ENCODE measurements at regions not wholly inside any gene's neighbourhood (a gene's known extent, or its start where the extent isn't known, plus 50 kb on each side); places are given as distances from the start of the nearest gene placed in this dataset.
A peak's percentile ranks its signal among the peaks of the same experiment; 100 is the strongest.

DNA sequence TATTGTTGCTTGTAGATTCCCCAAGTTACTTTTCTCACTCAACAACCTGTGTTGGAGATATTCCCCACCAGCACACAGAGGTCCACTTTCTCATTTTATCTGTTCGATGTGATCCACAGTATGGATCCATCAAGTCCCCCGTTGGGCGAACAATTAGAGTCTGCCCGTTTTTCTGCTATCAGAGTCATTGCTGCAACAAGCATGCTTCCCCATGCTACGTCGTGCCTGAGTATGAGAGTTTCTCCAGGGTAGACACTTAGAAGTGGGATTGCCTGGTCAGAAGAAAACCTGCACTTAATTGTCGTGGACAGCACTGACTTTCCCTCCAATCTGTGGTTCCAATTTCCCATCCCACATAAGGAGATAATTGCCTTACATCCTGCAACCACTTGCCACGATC lies 62.7 kb upstream of the SHOX start (continued):
- no peak for TF ChIP-seq ZNF274 (IDR thresholded peaks at IDR 0.05; ENCODE audit: low read length)
- no peak for TF ChIP-seq ZNF274 (tag by site-specific recombination; IDR thresholded peaks at IDR 0.05; ENCODE audit: borderline replicate concordance)

DNA sequence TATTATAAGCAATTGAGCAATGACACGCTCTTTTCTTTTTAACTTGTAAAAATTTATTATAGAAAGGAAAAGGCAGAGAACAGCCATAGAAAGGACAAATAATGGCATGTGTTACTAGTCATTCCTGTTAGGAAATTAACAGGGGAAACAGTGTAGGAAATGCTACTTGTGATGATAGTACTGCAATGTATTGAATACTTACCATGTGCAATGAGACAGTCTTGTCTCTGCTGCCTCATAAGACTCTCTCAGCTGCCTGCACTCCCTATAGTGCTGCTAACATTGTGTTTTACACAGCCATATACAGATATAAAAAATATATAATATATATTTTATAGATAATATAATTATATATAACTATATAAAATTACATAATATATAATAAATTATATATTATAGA lies 62.3 kb upstream of the SHOX start:
- TF ChIP-seq, protein P1, sequence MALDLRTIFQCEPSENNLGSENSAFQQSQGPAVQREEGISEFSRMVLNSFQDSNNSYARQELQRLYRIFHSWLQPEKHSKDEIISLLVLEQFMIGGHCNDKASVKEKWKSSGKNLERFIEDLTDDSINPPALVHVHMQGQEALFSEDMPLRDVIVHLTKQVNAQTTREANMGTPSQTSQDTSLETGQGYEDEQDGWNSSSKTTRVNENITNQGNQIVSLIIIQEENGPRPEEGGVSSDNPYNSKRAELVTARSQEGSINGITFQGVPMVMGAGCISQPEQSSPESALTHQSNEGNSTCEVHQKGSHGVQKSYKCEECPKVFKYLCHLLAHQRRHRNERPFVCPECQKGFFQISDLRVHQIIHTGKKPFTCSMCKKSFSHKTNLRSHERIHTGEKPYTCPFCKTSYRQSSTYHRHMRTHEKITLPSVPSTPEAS (tag by site-specific recombination; IDR thresholded peaks at IDR 0.05): no peak
- TF ChIP-seq, protein P2, sequence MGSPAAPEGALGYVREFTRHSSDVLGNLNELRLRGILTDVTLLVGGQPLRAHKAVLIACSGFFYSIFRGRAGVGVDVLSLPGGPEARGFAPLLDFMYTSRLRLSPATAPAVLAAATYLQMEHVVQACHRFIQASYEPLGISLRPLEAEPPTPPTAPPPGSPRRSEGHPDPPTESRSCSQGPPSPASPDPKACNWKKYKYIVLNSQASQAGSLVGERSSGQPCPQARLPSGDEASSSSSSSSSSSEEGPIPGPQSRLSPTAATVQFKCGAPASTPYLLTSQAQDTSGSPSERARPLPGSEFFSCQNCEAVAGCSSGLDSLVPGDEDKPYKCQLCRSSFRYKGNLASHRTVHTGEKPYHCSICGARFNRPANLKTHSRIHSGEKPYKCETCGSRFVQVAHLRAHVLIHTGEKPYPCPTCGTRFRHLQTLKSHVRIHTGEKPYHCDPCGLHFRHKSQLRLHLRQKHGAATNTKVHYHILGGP (tag by site-specific recombination; IDR thresholded peaks at IDR 0.05): no peak
- Histone ChIP-seq H3K36me3 (ENCODE audit: control insufficient read depth in 2 of 2, insufficient read depth in 1 of 2, low read length in 2 of 2) (no peaks in the 10 kb centered on the region), H3K27ac (ENCODE audit: extremely low read depth, low read depth, low read length) (no peak overlapping the region), H3K4me1 (ENCODE audit: control insufficient read depth, insufficient read depth, low read length) (no peaks in the 10 kb centered on the region), H3K4me3 (ENCODE audit: low read depth, low read length) (no peak overlapping the region), H3K9me3 (ENCODE audit: control insufficient read depth, insufficient read depth, low read depth, low read length) (no peaks in the 10 kb centered on the region)
- POLR2A ChIA-PET: no interaction called here
- CTCF ChIA-PET: no interaction called here

DNA sequence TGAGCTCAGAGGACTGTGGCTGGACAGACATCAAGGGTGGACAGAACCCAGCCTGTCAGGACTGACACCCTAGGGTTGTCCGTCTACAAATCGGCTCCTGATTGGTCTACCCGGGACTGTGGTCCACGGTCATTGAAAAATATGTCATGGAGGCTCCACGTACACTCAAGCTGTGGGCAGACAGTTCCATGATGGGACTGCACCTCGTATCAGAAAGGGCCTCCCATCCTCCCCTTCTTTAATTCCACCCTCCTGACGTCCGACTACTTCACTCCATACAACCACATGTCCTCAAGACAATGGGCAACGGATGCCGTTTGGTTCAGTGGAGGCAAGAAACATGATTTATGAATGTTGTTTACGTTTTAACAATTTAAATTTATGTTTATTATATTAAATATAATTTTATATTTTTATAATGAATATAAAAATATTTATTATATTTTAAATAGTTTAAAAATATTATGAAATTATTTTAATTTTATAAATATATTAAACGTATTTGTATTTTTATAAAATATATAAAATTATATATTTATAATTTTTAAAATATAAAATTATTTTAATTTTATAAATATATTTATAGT lies 58.0 kb upstream of the SHOX start:
- ChIA-PET POLR2A (no interaction called here), CTCF (no interaction called here)
- Histone ChIP-seq H3K9me3 (ENCODE audit: control insufficient read depth, insufficient read depth, low read depth, low read length) (no peaks in the 10 kb centered on the region), H3K4me1 (ENCODE audit: control insufficient read depth, insufficient read depth, low read length) (no peaks in the 10 kb centered on the region), H3K27ac (ENCODE audit: extremely low read depth, low read depth, low read length) (no peak overlapping the region), H3K4me3 (ENCODE audit: low read depth, low read length) (no peak overlapping the region), H3K36me3 (ENCODE audit: control insufficient read depth in 2 of 2, insufficient read depth in 1 of 2, low read length in 2 of 2) (no peaks in the 10 kb centered on the region)
- no peak for TF ChIP-seq ZNF791 (tag by site-specific recombination; IDR thresholded peaks at IDR 0.05)
- TF ChIP-seq ZNF560 (tag by site-specific recombination; IDR thresholded peaks at IDR 0.05; ENCODE audit: borderline replicate concordance): no peak
- no peak for TF ChIP-seq ZNF16 (tag by site-specific recombination; IDR thresholded peaks at IDR 0.05; ENCODE audit: low read depth)
- TF ChIP-seq HOXD13 (CRISPR knock-in tag; IDR thresholded peaks at IDR 0.05; ENCODE audit: borderline replicate concordance): peak; percentile 20; the same call in 1 of the 2 replicates

DNA sequence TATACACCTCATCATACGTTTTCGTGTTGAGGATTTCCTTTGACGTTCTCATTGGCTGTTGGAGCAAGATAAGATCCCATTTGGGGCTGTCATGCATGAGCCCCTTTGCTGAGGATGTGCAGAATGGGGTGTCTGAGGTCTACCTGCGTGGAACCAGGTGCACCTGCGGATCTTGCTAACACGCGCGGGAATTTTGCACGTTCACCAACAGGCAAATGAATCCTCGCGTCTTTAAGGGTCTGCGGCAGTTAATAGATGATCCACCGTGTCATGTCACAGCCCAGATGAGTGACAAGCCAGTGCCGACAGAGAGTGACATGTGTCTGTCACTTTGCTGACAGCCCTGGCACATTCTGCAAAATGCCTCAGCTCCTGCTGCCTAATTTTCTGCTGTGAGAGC lies 56.3 kb upstream of the SHOX start:
- H3K9me3 ChIP-seq (ENCODE audit: control insufficient read depth, insufficient read depth, low read depth, low read length): no peaks in the 10 kb centered on the region
- no peak overlapping the region for H3K27ac ChIP-seq (ENCODE audit: extremely low read depth, low read depth, low read length)
- POLR2A ChIA-PET: no interaction called here
- H3K4me3 ChIP-seq (ENCODE audit: low read depth, low read length): no peak overlapping the region
- CTCF ChIA-PET: no interaction called here
- no peaks in the 10 kb centered on the region for H3K36me3 ChIP-seq (ENCODE audit: control insufficient read depth in 2 of 2, insufficient read depth in 1 of 2, low read length in 2 of 2)
- H3K4me1 ChIP-seq (ENCODE audit: control insufficient read depth, insufficient read depth, low read length): no peaks in the 10 kb centered on the region
- TF ChIP-seq ZNF514 (tag by site-specific recombination; IDR thresholded peaks at IDR 0.05) (no peak), ZBTB20 (tag by site-specific recombination; IDR thresholded peaks at IDR 0.05) (no peak), ZNF138 (tag by site-specific recombination; IDR thresholded peaks at IDR 0.05; ENCODE audit: borderline replicate concordance) (no peak), ZNF610 (tag by site-specific recombination; IDR thresholded peaks at IDR 0.05; ENCODE audit: borderline replicate concordance) (no peak), ZNF544 (tag by site-specific recombination; IDR thresholded peaks at IDR 0.05) (no peak), ZNF433 (tag by site-specific recombination; IDR thresholded peaks at IDR 0.05; ENCODE audit: low read depth) (no peak), ZNF624 (tag by site-specific recombination; IDR thresholded peaks at IDR 0.05) (no peak), SP3 (tag by site-specific recombination; IDR thresholded peaks at IDR 0.05) (no peak), MEIS1 (CRISPR knock-in tag; IDR thresholded peaks at IDR 0.05; ENCODE audit: borderline replicate concordance) (no peak), ZNF560 (tag by site-specific recombination; IDR thresholded peaks at IDR 0.05; ENCODE audit: borderline replicate concordance) (no peak)
- TF ChIP-seq, protein P3, sequence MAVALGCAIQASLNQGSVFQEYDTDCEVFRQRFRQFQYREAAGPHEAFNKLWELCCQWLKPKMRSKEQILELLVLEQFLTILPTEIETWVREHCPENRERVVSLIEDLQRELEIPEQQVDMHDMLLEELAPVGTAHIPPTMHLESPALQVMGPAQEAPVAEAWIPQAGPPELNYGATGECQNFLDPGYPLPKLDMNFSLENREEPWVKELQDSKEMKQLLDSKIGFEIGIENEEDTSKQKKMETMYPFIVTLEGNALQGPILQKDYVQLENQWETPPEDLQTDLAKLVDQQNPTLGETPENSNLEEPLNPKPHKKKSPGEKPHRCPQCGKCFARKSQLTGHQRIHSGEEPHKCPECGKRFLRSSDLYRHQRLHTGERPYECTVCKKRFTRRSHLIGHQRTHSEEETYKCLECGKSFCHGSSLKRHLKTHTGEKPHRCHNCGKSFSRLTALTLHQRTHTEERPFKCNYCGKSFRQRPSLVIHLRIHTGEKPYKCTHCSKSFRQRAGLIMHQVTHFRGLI (tag by site-specific recombination; IDR thresholded peaks at IDR 0.05): no peak
- TF ChIP-seq, protein P2 (tag by site-specific recombination; IDR thresholded peaks at IDR 0.05): no peak
- TF ChIP-seq, protein P4, sequence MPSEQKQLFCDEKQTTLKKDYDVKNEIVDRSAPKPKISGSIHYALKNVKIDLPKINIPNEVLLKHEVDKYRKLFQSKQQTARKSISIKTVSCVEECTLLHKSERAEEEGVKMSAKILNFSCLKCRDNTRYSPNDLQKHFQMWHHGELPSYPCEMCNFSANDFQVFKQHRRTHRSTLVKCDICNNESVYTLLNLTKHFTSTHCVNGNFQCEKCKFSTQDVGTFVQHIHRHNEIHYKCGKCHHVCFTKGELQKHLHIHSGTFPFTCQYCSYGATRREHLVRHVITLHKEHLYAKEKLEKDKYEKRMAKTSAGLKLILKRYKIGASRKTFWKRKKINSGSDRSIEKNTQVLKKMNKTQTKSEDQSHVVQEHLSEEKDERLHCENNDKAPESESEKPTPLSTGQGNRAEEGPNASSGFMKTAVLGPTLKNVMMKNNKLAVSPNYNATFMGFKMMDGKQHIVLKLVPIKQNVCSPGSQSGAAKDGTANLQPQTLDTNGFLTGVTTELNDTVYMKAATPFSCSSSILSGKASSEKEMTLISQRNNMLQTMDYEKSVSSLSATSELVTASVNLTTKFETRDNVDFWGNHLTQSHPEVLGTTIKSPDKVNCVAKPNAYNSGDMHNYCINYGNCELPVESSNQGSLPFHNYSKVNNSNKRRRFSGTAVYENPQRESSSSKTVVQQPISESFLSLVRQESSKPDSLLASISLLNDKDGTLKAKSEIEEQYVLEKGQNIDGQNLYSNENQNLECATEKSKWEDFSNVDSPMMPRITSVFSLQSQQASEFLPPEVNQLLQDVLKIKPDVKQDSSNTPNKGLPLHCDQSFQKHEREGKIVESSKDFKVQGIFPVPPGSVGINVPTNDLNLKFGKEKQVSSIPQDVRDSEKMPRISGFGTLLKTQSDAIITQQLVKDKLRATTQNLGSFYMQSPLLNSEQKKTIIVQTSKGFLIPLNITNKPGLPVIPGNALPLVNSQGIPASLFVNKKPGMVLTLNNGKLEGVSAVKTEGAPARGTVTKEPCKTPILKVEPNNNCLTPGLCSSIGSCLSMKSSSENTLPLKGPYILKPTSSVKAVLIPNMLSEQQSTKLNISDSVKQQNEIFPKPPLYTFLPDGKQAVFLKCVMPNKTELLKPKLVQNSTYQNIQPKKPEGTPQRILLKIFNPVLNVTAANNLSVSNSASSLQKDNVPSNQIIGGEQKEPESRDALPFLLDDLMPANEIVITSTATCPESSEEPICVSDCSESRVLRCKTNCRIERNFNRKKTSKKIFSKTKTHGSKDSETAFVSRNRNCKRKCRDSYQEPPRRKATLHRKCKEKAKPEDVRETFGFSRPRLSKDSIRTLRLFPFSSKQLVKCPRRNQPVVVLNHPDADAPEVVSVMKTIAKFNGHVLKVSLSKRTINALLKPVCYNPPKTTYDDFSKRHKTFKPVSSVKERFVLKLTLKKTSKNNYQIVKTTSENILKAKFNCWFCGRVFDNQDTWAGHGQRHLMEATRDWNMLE (tag by site-specific recombination; conservative IDR thresholded peaks at IDR 0.05; ENCODE audit: low read depth): no peak

Measured in HEK293 (cell line).